Ectodermal cell (in vitro differentiated cells): ENCODE measurements at regions not wholly inside any gene's neighbourhood (a gene's known extent, or its start where the extent isn't known, plus 50 kb on each side); places are given as distances from the start of the nearest gene placed in this dataset.

Experiments
- H3K27ac ChIP-seq: 2 replicates; pipeline ENCODE4 v1.7.0; 2013; ENCODE audit warnings: mild to moderate bottlenecking, low read depth, low read length; ENCODE audit not compliant: insufficient read depth, poor library complexity, severe bottlenecking
- H3K27me3 ChIP-seq: 2 replicates; pipeline ENCODE4 v1.7.0; 2013; ENCODE audit warnings: mild to moderate bottlenecking, low read length; ENCODE audit not compliant: insufficient read depth, control insufficient read depth, poor library complexity, severe bottlenecking
- H3K36me3 ChIP-seq: one replicate; pipeline ENCODE4 v1.7.0; 2013; ENCODE audit warnings: low read length; ENCODE audit not compliant: control insufficient read depth, insufficient read depth
- H3K4me1 ChIP-seq: one replicate; pipeline ENCODE4 v1.7.0; 2013; ENCODE audit warnings: low read length; ENCODE audit not compliant: control insufficient read depth, insufficient read depth
- H3K4me3 ChIP-seq: 2 replicates; pipeline ENCODE4 v1.7.0; 2013; ENCODE audit warnings: low read depth, low read length, control low read depth; ENCODE audit not compliant: insufficient read depth
- H3K9me3 ChIP-seq: 2 replicates; pipeline ENCODE4 v1.7.0; 2013; ENCODE audit warnings: mild to moderate bottlenecking, low read length, moderate library complexity; ENCODE audit not compliant: control insufficient read depth
- WGBS, 2 experiments: methylation state at CpG; one replicate each; pipeline ENCODE4 v1.1.7; 2013; ENCODE audit warnings: missing lambda C conversion rate in 2 of 2; 5-methylcytosine and 5-hydroxymethylcytosine counted together

- H3K9me3 ChIP-seq: no peaks in the 10 kb centered on the region
- no peaks in the 10 kb centered on the region for H3K36me3 ChIP-seq
- H3K4me3 ChIP-seq: no peak overlapping the region
- 87 to 95% methylated on average over 1 of the region's 1 CpG for WGBS, 2 experiments
- no peaks in the 10 kb centered on the region for H3K27me3 ChIP-seq
- H3K4me1 ChIP-seq: no peaks in the 10 kb centered on the region
- no peak overlapping the region for H3K27ac ChIP-seq
These were observed 415.0 kb upstream of the SPRY2 start for GRCh38 chr13:80755910-80756309.

- Histone ChIP-seq H3K9me3 (no peaks in the 10 kb centered on the region), H3K4me1 (no peaks in the 10 kb centered on the region), H3K4me3 (no peak overlapping the region), H3K27ac (no peak overlapping the region), H3K27me3 (no peaks in the 10 kb centered on the region), H3K36me3 (no peaks in the 10 kb centered on the region)
- 80 to 86% methylated on average over 1 of the region's 1 CpG for WGBS, 2 experiments
These were observed 413.5 kb upstream of the SPRY2 start for GRCh38 chr13:80754441-80754840.

GRCh38 chr13:80753866-80754265 lies 412.9 kb upstream of the SPRY2 start:
- Histone ChIP-seq H3K9me3 (no peaks in the 10 kb centered on the region), H3K4me1 (no peaks in the 10 kb centered on the region), H3K36me3 (no peaks in the 10 kb centered on the region), H3K27me3 (no peaks in the 10 kb centered on the region), H3K4me3 (no peak overlapping the region), H3K27ac (no peak overlapping the region)
- WGBS, 2 experiments: 90 to 100% methylated on average over 3 of the region's 3 CpGs

GRCh38 chr13:80751854-80752253 lies 410.9 kb upstream of the SPRY2 start:
- WGBS, 2 experiments: 87 to 92% methylated on average over 1 of the region's 1 CpG
- H3K27ac ChIP-seq: no peak overlapping the region
- no peaks in the 10 kb centered on the region for H3K36me3 ChIP-seq
- no peak overlapping the region for H3K4me3 ChIP-seq
- no peaks in the 10 kb centered on the region for H3K4me1 ChIP-seq
- H3K9me3 ChIP-seq: no peaks in the 10 kb centered on the region
- H3K27me3 ChIP-seq: no peaks in the 10 kb centered on the region

GRCh38 chr13:80744147-80744914 lies 403.4 kb upstream of the SPRY2 start:
- WGBS, 2 experiments: 89 to 97% methylated on average over 2 of the region's 2 CpGs
- Histone ChIP-seq H3K4me1 (no peaks in the 10 kb centered on the region), H3K27me3 (no peaks in the 10 kb centered on the region), H3K36me3 (no peaks in the 10 kb centered on the region), H3K27ac (no peak overlapping the region), H3K9me3 (no peaks in the 10 kb centered on the region), H3K4me3 (no peak overlapping the region)

- Histone ChIP-seq H3K27ac (no peak overlapping the region), H3K4me1 (no peaks in the 10 kb centered on the region), H3K4me3 (no peak overlapping the region), H3K9me3 (no peaks in the 10 kb centered on the region), H3K36me3 (no peaks in the 10 kb centered on the region), H3K27me3 (no peaks in the 10 kb centered on the region)
- 100% methylated on average over 1 of the region's 1 CpG; no CpG with 5 or more reads in 1 of the 2 experiments for WGBS, 2 experiments
These were observed 401.1 kb upstream of the SPRY2 start for GRCh38 chr13:80742033-80742432.

- H3K36me3 ChIP-seq: no peaks in the 10 kb centered on the region
- no peaks in the 10 kb centered on the region for H3K27me3 ChIP-seq
- H3K4me1 ChIP-seq: no peaks in the 10 kb centered on the region
- H3K9me3 ChIP-seq: no peaks in the 10 kb centered on the region
- 75 to 80% methylated on average over 1 to 2 of the region's 2 CpGs for WGBS, 2 experiments
- no peak overlapping the region for H3K27ac ChIP-seq
- no peak overlapping the region for H3K4me3 ChIP-seq
These were observed 399.1 kb upstream of the SPRY2 start for GRCh38 chr13:80740071-80740470.

- no peaks in the 10 kb centered on the region for H3K9me3 ChIP-seq
- 86 to 95% methylated on average over 1 of the region's 1 CpG for WGBS, 2 experiments
- no peaks in the 10 kb centered on the region for H3K4me1 ChIP-seq
- H3K27ac ChIP-seq: no peak overlapping the region
- no peaks in the 10 kb centered on the region for H3K36me3 ChIP-seq
- H3K27me3 ChIP-seq: no peaks in the 10 kb centered on the region
- H3K4me3 ChIP-seq: no peak overlapping the region
These were observed 396.6 kb upstream of the SPRY2 start for GRCh38 chr13:80737513-80737912.

- Histone ChIP-seq H3K4me1 (no peaks in the 10 kb centered on the region), H3K27me3 (no peaks in the 10 kb centered on the region), H3K27ac (no peak overlapping the region), H3K4me3 (no peak overlapping the region), H3K9me3 (no peaks in the 10 kb centered on the region), H3K36me3 (no peaks in the 10 kb centered on the region)
- 86 to 100% methylated on average over 1 of the region's 1 CpG for WGBS, 2 experiments
These were observed 386.5 kb upstream of the SPRY2 start for GRCh38 chr13:80727321-80727975.

- no peak overlapping the region for H3K4me3 ChIP-seq
- H3K36me3 ChIP-seq: no peaks in the 10 kb centered on the region
- H3K27ac ChIP-seq: no peak overlapping the region
- H3K4me1 ChIP-seq: no peaks in the 10 kb centered on the region
- no peaks in the 10 kb centered on the region for H3K9me3 ChIP-seq
- no peaks in the 10 kb centered on the region for H3K27me3 ChIP-seq
These were observed 385.9 kb upstream of the SPRY2 start for GRCh38 chr13:80726868-80727267.
